ENCODE measurements at regions not wholly inside any gene's neighbourhood (a gene's known extent, or its start where the extent isn't known, plus 50 kb on each side); places are given as distances from the start of the nearest gene placed in this dataset.

DNA sequence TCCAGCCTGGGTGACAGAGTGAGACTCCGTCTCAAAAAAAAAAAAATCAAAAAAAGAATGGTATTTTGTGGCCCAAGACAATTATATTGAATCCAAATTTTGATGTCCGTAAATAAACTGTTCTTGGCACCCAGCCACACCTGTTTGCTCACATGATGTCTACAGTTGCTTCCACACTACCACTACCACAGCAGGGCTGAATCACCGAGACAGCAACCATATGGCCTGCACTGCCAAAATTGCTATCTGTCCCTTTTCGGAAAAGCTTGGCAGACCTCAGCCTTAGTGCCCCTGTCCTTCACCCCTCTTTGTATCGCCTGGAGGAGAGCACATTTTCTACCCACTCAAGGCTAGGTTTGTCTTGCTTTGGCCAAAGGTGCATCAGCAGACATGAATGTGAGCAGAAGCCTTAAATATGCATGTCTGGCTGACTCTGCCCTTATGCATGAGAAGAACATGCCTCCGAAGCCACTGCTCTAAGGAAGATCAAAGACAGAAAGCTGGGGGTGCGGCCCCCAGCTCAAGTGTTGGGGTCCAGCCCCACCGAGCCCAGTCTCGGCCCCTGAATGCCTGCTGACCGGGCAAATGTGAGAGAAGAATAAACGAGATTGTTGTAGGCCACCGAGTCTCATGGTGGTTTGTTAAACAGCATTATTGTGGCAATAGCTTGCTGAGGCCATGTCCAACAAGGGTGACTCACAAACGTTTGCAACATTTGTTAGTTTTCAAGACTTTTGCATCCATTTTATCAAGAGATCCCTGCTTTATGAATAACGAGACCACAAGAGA lies 108.1 kb downstream of the TPRA1 start:
- 42 to 57% methylated on average over 14 of the region's 14 CpGs for WGBS, 2 donors
- H3K4me3 ChIP-seq = no peak overlapping the region
- no peaks in the 10 kb centered on the region for H3K9me3 ChIP-seq
- no peaks in the 10 kb centered on the region for H3K27me3 ChIP-seq
- peaks cover 33% of the 10 kb centered on the region for H3K4me1 ChIP-seq
- H3K27ac ChIP-seq = no peak overlapping the region
- DNase-seq = peak; percentile 64
- TF ChIP-seq, protein P1, sequence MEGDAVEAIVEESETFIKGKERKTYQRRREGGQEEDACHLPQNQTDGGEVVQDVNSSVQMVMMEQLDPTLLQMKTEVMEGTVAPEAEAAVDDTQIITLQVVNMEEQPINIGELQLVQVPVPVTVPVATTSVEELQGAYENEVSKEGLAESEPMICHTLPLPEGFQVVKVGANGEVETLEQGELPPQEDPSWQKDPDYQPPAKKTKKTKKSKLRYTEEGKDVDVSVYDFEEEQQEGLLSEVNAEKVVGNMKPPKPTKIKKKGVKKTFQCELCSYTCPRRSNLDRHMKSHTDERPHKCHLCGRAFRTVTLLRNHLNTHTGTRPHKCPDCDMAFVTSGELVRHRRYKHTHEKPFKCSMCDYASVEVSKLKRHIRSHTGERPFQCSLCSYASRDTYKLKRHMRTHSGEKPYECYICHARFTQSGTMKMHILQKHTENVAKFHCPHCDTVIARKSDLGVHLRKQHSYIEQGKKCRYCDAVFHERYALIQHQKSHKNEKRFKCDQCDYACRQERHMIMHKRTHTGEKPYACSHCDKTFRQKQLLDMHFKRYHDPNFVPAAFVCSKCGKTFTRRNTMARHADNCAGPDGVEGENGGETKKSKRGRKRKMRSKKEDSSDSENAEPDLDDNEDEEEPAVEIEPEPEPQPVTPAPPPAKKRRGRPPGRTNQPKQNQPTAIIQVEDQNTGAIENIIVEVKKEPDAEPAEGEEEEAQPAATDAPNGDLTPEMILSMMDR (IDR thresholded peaks at IDR 0.05) = no peak
- intact Hi-C loops (cut with DNase I; ENCODE audit: low total_unique reads) = no loop called here
- H3K36me3 ChIP-seq (ENCODE audit: low read depth, missing control alignments) = no peaks in the 10 kb centered on the region

DNA sequence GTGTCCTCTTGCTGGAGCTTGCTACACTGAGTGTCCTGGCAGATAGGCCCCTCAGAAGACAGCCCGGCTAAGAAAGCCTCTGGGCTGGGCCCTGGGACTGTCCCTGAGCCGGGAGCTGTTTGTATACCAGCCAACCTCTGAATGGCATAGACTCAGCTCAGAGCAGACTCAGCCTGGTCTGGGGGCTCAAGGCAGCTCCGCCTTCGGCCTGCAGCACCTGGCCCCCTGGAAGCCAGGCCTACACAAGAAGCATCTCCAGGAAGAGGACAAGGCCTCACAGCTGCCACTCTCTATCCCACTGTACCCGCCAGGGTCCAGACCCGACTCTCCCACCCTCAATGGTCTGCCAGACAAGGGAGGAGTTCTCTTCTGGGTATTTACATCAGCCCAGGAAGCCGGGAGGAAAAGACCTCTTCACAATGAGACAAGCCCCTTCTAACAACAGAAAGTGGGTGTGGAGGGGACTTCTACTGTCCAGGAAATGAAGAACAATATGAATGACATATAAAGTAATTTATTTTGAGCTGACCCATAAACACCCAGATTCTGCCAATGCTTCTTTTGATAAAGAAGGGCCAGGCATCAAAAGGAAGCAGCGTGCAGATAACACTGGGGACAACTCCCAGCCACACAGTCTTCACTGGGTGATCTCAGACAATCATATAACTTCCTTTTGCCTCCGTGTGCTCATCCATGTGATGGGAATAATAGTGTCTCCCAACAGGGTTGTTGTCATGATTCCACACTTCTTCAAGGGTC lies 110.2 kb downstream of the TPRA1 start:
- Histone ChIP-seq H3K36me3 (ENCODE audit: low read depth, missing control alignments) (no peaks in the 10 kb centered on the region), H3K4me3 (no peak overlapping the region), H3K27me3 (no peaks in the 10 kb centered on the region), H3K4me1 (peaks cover 33% of the 10 kb centered on the region), H3K27ac (peak overlapping the region; percentile 20 to 45), H3K9me3 (no peaks in the 10 kb centered on the region)
- TF ChIP-seq POLR2A (IDR thresholded peaks at IDR 0.05) = no peak
- TF ChIP-seq, protein P1 (IDR thresholded peaks at IDR 0.05) = no peak
- WGBS, 2 donors = 72 to 74% methylated on average over 7 to 9 of the region's 9 CpGs
- intact Hi-C loops (cut with DNase I; ENCODE audit: low total_unique reads) = no loop called here
- no peak for DNase-seq

DNA sequence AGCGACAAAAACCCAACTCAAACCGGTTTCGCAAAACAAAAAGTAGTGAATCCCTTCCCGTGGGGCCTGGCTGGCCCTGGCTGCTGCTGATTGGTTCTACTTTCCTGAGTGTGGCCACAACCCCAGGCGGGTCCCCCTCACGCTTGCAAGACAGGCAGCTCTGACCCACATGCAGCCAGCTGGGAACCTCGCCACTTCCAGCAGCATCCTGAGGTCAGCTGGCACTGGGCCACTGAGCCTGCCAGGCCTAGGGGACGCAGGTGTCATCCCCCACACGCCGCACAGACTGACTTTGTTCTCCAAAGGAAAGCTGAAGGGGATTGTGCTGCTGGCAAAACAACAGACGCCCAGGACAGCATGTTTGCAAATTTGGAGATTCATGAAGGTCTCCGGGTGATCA lies 111.1 kb downstream of the TPRA1 start:
- 37 to 65% methylated on average over 12 of the region's 12 CpGs for WGBS, 2 donors
- peak; percentile 95 for DNase-seq
- no peaks in the 10 kb centered on the region for H3K9me3 ChIP-seq
- no peak for TF ChIP-seq POLR2A (IDR thresholded peaks at IDR 0.05)
- TF ChIP-seq, protein P1 (IDR thresholded peaks at IDR 0.05) = no peak
- no peaks in the 10 kb centered on the region for H3K36me3 ChIP-seq (ENCODE audit: low read depth, missing control alignments)
- intact Hi-C loops (cut with DNase I; ENCODE audit: low total_unique reads) = no loop called here
- H3K4me3 ChIP-seq = no peak overlapping the region
- no peaks in the 10 kb centered on the region for H3K27me3 ChIP-seq
- H3K27ac ChIP-seq = peak overlapping the region; percentile 20 to 52
- peaks cover 30% of the 10 kb centered on the region for H3K4me1 ChIP-seq

DNA sequence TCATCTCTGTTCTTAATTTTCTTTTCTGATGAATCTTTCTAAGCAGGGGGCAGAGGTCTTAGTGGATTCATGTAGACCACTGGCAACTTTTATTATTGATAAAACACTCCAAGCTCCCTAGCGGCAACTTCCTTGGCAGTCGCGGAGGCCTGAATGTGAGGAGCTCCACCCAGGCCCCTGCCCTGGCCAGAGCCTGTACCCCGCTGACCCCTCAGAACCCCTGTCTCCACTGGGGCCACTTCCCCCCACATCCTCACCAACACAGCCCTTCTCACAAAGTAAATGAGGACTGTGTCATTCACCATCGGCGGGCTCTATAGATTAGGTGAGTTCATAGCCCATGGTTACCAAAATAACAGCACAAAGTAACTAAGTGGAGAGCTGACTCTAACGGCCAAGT lies 111.6 kb downstream of the TPRA1 start:
- DNase-seq = no peak
- Histone ChIP-seq H3K9me3 (no peaks in the 10 kb centered on the region), H3K4me3 (no peak overlapping the region), H3K4me1 (peaks cover 26% of the 10 kb centered on the region), H3K27me3 (no peaks in the 10 kb centered on the region), H3K27ac (peak overlapping the region; percentile 17 to 52), H3K36me3 (ENCODE audit: low read depth, missing control alignments) (no peaks in the 10 kb centered on the region)
- WGBS, 2 donors = 79 to 86% methylated on average over 7 of the region's 7 CpGs
- intact Hi-C loops (cut with DNase I; ENCODE audit: low total_unique reads) = no loop called here
- no peak for TF ChIP-seq POLR2A (IDR thresholded peaks at IDR 0.05)
- TF ChIP-seq, protein P1 (IDR thresholded peaks at IDR 0.05) = no peak

All from testis (tissue), 2 donors.